ENCODE measurements at regions not wholly inside any gene's neighbourhood (a gene's known extent, or its start where the extent isn't known, plus 50 kb on each side); places are given as distances from the start of the nearest gene placed in this dataset.

DNA sequence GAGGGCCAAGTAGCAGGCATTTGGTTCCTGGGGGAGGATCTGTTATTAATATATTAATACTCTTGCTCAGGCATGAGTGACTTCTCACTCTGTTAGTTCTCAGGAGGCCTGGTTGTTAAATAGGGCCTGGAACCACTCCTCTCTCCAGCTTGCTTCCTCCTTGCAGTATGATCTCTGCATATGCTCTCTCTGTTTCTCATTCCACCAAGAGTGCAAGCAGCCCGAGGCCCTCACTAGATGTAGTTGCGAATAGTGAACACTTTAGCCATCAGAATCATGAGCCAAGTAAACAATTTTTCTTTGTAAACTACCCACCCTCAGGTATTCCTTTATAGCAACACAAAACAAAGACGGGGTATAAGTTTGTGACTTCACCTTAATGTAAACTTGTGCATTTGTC is 784.3 kb downstream of the DNAJB9 start:
- TF ChIP-seq CTCF (IDR thresholded peaks at IDR 0.05) (no peak), EZH2 (IDR thresholded peaks at IDR 0.05) (no peak)

All from neural progenitor cell (in vitro differentiated cells).